NCI-H460 (cell line): ENCODE measurements at regions not wholly inside any gene's neighbourhood (a gene's known extent, or its start where the extent isn't known, plus 50 kb on each side); places are given as distances from the start of the nearest gene placed in this dataset.

Source experiments
- DNase-seq: peaks from one replicate; pipeline ENCODE4 v3.0.0-alpha.2; 2016; ENCODE audit warnings: low read depth; ENCODE audit errors: extremely low read depth

DNA sequence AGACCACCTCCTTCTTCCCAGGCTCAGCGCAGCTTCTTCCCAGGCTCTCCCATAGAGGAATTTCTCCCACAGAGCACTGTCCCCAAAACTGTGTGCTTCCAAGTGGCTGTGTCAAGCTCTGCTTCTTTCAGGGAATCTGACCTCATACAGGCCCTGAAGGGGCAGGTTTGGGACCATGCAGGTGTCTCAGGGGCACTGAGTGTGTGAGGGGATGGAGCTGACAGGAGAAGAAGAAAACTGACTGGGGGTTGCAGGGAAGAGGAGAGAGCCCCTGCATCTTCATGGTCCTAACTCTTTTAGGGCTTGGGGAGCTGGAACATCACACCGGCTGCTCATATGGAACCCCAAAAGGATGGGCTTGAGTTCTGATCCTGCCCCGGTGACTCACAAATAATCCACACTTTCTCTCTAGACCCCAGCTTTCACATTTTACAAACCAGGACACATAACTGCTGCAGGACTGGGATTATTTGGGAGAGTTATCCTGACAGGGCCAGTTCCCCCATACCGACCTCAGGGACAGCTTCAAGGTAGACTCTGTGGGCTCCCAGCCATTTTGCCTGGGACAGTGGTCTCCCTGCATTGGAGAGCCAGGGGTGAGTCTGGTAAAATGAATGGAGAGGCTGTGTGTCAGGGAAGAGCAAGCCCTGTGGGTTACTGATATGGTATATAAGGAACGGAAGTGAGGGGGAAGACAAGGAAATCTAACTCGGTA lies 316.1 kb downstream of the TLE3 start:
- no peak for DNase-seq

- no peak for DNase-seq
These were observed 315.5 kb downstream of the TLE3 start for GRCh38 chr15:69782139-69782658.

GRCh38 chr15:69782809-69783208 lies 314.9 kb downstream of the TLE3 start:
- DNase-seq, result no peak

GRCh38 chr15:69783211-69783610 lies 314.5 kb downstream of the TLE3 start:
- DNase-seq, result no peak

GRCh38 chr15:69784798-69785566 lies 312.7 kb downstream of the TLE3 start:
- DNase-seq, result no peak

GRCh38 chr15:69786136-69786701 lies 311.5 kb downstream of the TLE3 start:
- DNase-seq, result no peak

DNA sequence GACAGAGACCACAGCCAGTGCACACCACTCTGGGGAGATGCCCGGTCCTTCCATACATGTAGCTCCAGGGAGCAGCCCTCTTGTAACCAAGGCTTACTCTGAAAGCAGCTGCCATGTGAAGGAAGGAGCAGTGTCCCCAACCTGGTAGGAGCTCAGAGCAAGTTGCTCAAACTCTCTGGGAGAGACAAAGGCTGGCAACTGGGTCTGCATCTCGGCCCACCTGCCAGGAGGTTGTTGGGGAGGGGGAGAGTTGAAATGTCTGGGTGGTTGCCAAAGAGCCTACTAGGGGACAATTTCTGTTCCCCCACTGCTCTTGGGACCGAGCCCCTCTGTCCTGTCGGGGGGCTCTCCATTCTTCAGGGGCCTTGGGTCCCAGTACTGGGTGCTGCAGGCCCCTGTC lies 309.9 kb downstream of the TLE3 start:
- no peak for DNase-seq

GRCh38 chr15:69789648-69790393 lies 307.9 kb downstream of the TLE3 start:
- no peak for DNase-seq

DNA sequence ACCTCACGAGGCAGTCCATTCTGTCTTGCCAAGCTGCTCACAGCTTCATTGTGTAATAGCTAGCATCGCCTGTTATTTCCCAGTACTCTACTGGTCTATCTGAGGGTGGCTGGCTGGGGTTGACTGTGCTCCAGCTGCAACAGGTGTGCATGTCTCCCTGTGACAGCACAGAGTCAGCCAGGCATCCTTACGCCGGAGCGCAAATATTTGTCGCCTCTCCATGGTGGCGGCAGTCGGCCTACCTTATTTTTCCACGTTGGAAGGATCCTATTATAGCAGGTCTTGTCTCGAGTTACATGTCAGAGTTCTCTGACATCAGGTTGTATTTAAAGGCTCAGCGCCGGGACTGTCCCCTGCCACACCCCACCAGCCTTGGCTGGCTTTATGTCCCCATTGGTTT lies 307.1 kb downstream of the TLE3 start:
- DNase-seq, result no peak

DNA sequence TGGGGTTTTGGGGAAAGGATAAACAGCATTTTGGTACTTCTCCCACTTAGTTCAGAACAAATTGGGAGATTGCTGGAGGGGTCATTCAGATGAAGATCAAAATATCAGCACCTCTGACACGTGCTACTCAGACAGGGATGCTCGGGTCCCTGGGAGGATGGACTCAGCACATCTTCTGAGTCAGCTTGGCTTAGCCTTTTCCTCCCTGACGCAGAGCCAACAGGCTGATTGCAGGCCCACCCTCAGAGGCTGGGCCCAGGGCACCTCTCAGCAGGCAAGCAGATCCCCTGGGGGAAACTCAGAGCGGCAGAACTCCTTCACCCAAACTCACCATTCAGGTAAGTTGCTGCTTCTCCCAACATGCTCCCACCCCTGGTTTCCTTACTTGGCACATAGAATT lies 304.9 kb downstream of the TLE3 start:
- DNase-seq, result no peak

DNA sequence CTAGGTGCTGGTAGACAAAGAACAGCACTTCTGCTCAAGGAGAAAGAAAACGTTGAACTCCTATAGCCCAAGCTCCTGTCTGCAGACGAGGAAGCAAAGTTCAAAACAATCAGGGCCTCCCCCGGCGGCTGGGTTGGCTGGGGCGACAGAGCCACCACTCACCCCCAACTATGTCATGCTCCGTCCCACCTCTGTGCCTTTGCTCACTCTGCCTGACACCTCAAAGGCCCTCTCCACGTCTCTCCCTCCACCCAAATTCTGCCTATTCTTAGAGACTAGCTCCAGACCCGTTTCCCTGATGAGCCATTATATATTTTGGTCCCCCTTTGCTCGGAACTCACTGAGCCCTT lies 304.3 kb downstream of the TLE3 start:
- DNase-seq, result no peak

DNA sequence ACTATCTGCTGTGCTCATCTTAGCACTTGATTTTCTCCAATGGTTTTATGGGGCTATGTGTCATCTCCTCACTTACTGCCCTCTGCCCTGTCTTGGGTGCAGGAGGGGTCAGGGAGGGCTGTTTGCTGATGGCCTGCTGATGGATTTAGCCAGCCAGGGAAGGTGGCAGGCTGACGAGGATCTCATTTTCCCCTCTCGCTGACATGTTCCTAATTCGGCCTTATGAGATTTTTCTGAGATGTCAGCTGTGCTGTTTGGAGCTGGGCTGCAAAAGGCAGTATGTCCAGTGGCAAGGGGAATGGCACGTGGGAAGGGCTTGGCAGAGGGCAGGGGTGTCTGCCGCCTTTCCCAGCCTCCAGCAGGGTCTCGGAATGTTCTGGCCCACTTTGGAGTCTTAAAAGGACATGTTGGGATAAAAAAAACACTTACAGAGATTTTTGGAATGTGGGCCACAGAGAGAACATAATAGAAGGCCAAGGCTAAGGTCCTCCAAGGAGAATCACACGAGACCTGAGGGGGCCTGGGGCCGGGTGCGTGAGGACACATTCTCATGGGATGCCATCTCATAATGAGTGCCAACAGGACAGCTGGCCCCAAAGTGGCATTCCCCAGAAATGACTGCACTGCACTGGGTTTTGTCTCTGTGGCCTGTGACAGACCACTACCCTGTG lies 303.8 kb downstream of the TLE3 start:
- DNase-seq, result no peak

GRCh38 chr15:69794645-69795469 lies 302.9 kb downstream of the TLE3 start:
- DNase-seq, result no peak

DNA sequence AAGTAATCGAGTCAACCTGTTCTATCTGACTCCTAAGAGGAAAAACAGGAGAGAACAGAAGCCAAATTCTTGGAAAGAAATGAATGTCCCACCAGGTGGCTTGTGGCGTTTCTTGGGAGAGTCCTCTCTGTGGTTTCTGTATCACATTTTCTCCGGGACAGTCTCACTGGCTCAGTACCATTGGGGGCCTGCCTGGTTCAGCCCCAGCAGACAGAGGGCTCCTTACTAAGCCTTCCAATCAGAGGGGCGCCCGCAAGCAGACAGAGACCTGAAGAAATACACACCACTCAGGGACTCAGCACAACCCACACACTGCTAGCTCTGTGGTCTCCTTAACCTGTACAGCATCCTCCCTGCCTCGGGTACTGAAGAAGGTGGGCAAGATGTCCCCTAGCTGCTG lies 302.1 kb downstream of the TLE3 start:
- no peak for DNase-seq

- DNase-seq, result no peak
These were observed 300.6 kb downstream of the TLE3 start for GRCh38 chr15:69797051-69797595.

DNA sequence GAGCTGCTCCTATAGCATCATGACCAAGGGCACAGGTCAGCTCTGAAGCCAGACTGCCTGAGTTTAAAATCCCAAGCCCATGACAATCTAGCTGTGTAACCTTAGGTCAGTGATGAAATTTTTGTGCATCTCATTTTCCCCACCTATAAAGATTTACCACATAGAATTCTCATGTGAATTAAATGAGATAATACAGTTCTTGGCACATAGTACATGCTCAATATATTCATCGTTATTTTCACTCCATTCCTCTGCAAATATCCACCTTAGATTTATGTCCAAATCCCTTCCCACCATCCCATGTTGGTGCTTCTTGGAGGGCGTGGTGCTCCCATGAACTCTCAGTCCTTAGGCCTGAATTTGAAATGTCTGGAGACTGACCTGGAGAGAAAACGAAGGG lies 300.1 kb downstream of the TLE3 start:
- DNase-seq, result no peak

GRCh38 chr15:69798481-69799250 lies 299.1 kb downstream of the TLE3 start:
- no peak for DNase-seq

DNA sequence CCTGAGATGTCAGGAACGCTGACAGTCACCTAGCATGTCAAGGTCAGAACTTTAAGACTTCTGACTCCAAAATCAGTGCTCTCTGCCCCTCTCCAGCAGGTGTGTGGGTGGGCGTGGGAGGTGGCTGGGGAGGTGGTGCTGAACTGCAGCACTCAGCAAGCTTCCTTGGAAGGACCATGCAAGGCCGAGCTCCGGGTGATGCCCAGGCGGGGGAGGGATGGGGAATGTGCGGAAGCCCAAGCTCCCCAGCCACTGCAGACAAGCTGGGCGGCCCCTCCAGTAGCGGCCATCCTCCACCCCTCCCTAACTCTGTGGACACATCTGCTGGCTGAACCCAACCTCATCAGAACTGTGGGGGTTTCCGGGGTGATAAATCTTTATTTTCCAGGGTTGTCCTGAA lies 296.6 kb downstream of the TLE3 start:
- no peak for DNase-seq

DNA sequence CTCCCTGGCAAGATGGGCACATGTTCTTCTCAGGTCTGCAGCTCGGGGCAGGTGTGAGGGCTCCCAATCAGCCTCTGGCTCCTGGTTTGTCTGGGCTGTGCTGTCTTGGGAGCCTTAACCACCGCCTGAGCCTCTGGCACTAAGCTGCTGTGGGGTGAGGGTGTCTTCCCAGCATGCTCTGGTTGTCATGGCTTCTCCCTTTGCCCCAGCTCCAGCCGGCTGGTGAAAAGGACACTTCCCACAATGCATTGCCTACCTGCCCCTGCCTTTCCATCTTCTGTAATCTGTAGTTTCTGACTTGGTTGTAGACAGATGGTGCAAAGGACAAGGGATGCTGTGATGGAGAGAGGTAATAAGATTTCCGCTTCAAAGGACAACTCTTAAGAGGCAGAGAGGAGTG lies 295.3 kb downstream of the TLE3 start:
- DNase-seq, result no peak
